ENCODE measurements at regions not wholly inside any gene's neighbourhood (a gene's known extent, or its start where the extent isn't known, plus 50 kb on each side); places are given as distances from the start of the nearest gene placed in this dataset.

DNA sequence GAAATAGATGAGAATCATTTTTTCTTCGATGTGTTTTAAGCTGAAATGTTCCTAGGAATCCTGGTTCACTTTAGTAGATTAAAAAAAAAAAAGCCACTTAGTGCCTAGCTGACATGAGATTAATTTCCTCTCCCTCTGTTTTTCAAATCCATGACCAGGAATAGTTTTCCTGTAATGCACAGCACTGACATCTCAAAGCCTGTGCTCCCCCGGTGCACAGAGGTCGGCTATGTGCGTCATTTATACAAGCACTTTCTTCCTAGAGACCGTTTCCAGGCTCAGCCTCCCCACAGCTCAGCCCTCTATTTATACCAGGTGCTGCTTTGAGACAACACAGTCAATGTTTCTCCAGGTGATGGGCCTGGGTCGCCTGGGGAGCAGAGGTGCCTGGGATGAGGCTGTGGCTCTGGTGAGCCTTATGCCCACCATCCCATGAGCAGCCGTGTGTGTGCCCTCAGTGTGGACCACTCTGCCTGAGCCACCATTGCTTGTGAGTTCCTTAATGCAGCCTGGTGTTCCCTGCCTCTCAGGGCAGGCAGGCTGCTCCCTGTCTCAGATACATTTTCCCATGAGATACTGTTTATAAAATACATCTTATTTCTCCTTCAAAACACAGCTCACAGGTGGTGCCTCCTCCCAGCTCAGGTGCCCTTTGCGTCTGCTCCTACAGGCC lies 515.7 kb upstream of the HS6ST1 start:
- DNase-seq: no peak

- DNase-seq: no peak
These were observed 516.2 kb upstream of the HS6ST1 start for GRCh38 chr2:128834880-128835252.

GRCh38 chr2:128835342-128835855 lies 516.7 kb upstream of the HS6ST1 start:
- DNase-seq: no peak

DNA sequence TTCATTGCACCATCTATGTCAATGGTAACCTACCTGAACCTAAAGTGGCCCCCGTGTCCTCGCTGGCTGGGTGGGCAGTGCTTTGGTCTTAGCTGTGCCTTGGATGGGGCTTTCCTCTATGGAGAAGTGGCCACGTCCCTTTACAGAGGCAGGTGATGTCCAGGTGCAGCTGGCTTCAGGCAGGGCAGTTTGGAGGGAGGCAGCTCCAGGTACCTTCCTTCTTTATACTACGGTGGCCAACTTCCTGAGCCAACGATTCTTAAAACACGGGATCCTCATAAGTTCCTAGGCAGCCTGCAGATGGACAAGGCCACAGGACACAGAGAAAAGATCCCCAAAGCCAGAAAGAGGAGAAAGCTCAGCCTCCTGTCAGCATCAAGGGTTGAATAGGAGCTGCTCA lies 517.3 kb upstream of the HS6ST1 start:
- DNase-seq: no peak

DNA sequence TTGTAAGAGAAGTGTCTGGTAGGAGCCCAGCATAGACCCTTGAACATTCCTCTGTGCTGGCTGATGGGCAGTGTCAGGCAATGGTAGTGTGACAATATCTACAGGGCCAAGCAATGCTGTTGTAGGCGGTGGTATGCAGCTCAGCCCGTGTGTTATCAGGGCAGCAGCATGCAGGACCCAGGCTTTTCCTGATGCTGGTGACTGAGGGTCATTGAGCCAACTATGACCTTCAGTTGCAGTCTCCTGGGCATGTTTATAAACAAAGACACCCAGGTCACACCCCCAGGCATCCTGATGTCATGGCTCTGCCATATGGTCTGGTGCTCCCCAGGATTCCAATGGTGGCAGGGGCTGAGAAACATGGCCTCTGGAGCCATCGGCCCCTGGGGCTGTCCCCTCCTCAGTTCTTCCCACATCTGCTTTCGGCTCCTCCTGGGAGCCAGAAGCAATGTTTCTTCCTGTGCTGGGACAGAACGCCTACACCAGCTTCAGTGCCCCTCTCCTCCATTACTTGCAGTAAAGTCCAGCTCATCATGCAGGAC lies 518.0 kb upstream of the HS6ST1 start:
- no peak for DNase-seq

DNA sequence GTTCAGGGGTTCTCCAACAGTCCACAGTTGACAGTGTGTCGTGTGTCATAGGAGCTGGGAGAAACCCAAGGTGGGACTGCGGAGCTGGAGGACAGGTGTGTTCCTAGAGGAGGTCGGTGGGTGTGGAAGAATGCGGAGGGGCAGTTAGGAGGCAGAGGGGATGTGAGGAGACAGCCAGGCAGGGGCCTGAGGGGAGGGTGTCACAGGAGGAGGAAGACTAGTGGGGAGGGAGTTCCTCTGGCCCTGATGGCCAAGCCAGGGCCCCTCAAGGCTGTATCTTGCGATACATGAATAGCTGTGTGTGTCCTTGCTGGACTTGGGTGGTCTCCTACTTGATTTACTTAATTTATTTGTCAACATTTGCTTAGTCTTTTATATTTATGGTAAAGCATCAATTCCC lies 519.6 kb upstream of the HS6ST1 start:
- no peak for DNase-seq

- no peak for DNase-seq
These were observed 523.1 kb upstream of the HS6ST1 start for GRCh38 chr2:128841803-128842202.

DNA sequence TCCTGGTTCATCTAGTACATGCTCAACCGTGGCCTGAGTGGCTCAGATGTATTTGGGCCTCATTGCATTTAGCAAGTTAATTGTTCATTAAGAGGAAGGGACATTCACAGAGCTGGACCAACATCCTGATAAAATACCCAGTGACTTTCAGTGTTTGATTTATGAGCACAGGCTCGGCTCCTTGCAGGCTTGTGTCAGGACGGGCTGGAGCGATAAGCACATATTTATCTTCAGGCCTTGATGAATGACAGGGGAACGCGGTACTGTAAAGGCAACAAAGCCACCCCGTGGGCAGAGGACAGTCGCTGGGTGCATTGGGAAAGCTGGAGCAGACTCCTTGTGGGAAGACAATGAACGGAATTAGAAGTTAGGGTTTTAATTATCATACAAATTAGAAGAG lies 548.6 kb upstream of the HS6ST1 start:
- DNase-seq: no peak

DNA sequence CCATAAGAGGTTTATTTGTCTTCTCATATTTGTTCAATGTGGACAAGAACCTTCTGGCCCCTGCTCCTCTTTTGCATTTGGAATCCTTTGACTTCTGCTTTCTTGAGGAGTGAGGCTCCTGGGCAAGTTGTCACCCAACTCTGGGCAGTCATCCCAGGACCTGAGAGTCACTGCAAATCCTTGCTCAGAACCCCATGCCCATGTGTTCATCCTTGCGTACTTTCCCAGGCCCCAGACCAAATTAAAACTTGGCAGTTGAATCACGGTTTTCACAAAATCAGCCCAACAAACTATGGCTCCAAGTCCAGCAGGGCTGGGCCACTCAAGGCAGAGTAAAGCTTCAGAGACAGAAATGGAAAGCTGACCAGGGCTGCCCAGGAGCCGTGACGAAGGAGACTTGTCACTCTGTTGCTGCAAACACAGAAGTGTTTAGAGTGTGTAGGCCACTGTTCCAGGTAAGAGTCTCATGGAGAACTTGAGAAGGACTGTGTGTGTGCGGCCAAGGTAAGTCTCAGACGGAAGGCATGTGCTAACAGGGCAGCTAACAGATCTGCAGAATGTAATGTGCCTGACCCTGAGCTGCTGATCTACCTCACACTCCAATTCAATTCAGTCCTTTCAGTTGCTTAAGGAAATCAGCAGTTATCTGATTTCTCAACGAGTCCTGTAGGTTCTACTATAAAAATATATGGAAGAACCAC lies 549.4 kb upstream of the HS6ST1 start:
- DNase-seq: no peak

DNA sequence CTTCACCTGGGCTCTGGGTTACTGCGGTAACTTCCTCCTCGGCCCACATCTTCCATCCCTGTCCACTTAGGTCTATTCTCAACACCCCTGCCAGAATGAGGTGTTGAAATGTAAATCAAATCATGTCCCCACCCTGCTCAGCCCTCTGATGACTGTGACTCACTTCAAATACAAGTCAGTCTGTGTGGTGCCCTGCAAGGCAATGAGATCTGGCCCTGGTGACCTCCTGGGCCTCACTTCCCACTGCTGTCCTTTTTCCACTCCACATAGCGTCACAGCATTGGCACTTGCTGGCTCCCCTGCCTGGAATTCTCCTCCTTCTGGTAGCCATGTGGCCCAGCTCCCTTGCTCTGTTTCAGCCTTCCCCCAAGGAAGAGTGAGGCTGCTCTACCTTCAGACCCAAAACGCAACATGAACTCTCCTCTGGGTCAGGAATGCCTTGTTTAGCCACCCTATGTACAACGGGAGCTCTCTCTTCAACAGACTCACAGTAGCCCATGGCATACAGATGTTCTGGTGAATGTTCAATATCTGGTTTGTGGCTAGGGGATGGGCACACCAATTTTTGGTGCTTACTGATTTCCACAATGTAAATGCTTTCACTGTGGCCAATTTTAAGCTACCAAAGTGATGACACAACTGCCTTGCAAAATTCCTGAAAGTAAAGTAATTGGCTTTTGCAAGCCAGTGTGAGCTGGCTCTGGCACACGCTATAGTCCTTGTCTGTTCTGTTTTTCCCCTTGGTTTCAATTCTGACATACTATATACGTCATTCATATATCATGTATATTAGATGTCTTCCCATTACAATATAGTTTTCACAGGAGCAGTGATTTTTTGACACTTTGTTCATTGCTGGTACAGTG lies 550.3 kb upstream of the HS6ST1 start:
- DNase-seq: no peak

DNA sequence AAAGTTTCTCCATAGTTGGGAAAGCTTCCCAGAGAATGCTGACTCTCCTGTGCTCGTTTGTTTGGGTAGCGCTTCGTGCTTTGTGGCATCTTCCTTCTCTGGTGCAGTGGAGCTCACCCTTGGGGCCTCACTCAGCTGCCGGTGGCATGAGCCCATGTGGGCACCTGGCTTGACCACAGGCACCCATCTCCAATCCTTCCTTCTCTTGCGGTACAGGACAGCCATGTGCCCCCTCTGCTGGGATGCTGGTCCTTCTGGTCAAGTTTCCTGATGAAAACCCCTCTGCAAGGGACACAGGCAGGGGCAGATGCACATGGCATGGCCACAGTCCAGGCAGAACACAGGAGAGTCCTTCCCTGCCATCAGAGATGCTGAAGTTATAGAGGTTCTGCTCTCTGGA lies 555.9 kb upstream of the HS6ST1 start:
- DNase-seq: no peak

DNA sequence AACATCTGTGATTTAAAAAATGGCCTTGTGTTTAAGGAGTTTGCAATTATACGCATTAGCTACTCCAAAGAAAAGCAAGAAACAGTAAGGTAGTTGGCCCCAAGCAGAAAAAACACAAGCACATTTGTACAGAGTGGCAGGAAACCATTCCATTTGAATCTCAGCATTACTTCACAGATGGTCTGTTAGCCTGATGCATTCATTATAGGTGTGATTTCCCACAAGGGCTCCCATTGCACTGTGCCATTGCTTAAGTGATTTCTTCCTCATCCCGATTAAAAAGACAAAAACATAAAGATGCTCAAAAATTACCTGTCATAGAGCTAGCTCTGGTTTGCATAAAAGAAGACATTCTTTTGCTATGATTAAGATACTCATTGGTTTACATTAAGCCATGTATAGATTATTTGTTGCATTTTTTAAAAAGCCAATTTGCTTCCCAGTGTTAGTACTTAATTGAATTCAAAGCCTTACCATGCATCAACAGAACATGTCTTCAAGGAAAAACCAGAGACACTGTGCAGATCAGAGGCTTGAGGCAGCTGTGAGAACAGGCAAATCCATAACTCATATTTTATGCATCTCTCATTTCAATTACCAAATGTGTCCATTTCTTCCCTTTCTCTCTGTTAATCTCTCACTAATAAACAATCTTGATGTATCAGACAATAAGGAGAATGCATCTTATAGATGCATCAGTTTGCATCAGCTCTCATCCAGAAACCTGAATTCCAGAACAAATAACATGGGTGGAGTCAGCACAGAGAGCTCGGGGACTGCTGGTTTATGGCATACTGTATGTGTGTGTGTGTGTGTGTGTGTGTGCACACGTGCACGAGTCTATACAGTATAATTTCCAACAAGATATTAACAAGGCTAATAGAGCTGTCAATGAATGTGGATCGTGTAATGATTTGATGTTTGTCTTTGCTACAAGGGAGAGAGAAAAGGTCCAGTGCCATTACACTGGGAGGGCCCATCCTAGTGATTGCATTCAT lies 558.6 kb upstream of the HS6ST1 start:
- DNase-seq: no peak

- DNase-seq: no peak
These were observed 560.5 kb upstream of the HS6ST1 start for GRCh38 chr2:128879161-128879560.

GRCh38 chr2:128894896-128895295 lies 576.2 kb upstream of the HS6ST1 start:
- no peak for DNase-seq

DNA sequence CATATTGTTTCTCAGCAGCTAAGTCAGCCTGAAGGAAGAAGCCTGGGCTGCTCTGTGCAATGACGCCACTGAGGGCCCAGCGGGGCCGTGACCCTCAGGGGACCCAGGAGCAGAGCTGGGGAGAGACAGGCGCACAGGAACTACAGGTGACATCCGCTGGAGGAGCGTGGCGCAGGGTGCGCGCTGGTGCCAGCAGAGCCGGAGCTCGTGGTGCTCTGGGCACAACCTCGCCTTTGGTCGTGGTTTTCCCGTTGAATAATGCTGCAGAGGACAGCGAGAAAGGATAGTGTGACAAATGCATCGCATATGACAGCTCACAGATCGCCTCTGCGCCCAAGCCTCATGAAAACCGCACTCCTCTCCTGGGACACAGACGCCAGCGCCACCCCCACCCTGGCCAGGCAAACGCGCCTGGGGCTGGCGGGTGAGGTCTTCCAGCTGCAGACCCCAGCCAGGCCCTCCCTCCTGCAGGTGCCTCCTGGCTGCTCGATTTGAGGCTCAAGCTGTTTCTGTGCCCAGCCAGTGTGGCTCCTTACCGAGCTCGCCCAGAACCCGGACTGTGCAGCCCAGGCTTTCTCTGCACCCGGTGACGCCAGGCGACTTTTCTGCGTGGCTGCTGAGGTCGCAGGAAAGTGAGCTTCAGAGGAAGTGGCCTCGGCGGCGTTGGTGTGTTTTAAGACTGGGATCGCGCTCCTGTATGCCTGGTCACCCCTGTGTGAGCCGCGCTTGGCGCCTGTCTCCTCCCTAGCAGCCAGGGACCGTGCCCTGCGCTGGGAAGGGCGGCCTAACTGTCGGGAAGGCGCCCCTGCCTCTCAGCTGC lies 583.1 kb upstream of the HS6ST1 start:
- no peak for DNase-seq

GRCh38 chr2:128903637-128904036 lies 585.0 kb upstream of the HS6ST1 start:
- DNase-seq: no peak

GRCh38 chr2:128911276-128911675 lies 592.6 kb upstream of the HS6ST1 start:
- DNase-seq: no peak

- DNase-seq: no peak
These were observed 595.7 kb upstream of the HS6ST1 start for GRCh38 chr2:128914320-128914719.

GRCh38 chr2:128921751-128922150 lies 603.1 kb upstream of the HS6ST1 start:
- no peak for DNase-seq

DNA sequence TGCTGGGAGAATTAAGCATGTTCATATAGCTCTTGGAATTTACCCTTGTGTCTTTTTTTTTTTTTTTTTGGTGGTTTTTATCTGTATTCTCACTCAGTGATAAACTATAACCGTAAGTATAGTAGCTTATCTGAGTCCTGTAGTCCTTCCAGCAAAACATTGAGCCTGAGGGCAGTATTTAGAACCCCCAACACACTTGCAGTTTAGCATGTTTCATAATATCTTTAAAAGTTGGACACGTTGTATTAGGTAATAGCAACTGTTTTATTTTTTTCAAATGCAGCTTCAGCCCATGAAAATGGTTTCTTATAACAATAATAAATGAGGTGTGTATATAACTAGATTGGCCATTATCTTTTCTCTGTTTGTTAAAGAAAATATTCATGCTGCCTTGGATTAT lies 603.5 kb upstream of the HS6ST1 start:
- DNase-seq: no peak

DNA sequence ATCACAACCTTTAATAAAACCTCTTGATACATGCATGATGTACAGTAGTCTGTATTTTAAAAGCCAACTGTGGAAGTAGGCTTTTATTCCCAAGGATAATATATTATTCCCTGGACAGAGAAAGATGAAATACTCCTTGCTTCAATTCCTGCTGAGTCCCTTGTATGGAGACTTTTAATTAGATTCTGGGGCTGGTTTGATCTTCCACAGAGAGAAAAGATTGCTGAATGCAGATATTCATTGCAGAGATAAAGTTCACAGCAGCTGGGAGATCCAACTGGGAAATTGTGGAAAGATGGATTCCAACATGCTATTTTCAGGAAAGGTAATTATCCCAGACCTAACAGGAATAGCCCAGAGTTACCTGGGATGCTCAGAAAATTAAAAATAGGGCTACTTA lies 607.0 kb upstream of the HS6ST1 start:
- DNase-seq: no peak
